Fibroblast of lung (primary cell): ENCODE measurements at regions not wholly inside any gene's neighbourhood (a gene's known extent, or its start where the extent isn't known, plus 50 kb on each side); places are given as distances from the start of the nearest gene placed in this dataset.
"Not testable (repeated sequence)": the region's sequence is repeated elsewhere in the genome, so short reads cannot be mapped to it uniquely, and the experiment has no call there.

Source experiments
- DNase-seq, 2 donors: peaks; one replicate each; pipeline versions ENCODE4 v3.0.0 to v3.0.0-alpha.2; 2010; ENCODE audit warnings: low read depth in 2 of 2
- H2AFZ ChIP-seq: 2 replicates; pipeline ENCODE4 v1.5.1; 2012; ENCODE audit warnings: low read length, control low read depth, inconsistent platforms
- H3K27ac ChIP-seq: 2 replicates; pipeline ENCODE4 v1.5.1; 2011; ENCODE audit warnings: low read length, control low read depth; ENCODE audit not compliant: insufficient read depth
- H3K27me3 ChIP-seq: 2 replicates; pipeline ENCODE4 v1.5.1; 2011; ENCODE audit warnings: mild to moderate bottlenecking, low read length; ENCODE audit not compliant: control insufficient read depth, insufficient read depth
- H3K36me3 ChIP-seq: 2 replicates; pipeline ENCODE4 v1.5.1; 2011; ENCODE audit warnings: low read length; ENCODE audit not compliant: control insufficient read depth, insufficient read depth
- H3K4me1 ChIP-seq: 2 replicates; pipeline ENCODE4 v1.5.1; 2011; ENCODE audit warnings: low read length; ENCODE audit not compliant: control insufficient read depth, insufficient read depth; ENCODE audit errors: extremely low read depth
- H3K4me2 ChIP-seq: 2 replicates; pipeline ENCODE4 v1.5.1; 2011; ENCODE audit warnings: low read length, control low read depth; ENCODE audit not compliant: insufficient read depth; ENCODE audit errors: extremely low read depth
- H3K4me3 ChIP-seq, 4 experiments: fragments of 200-600 bp in 1 of 4; sonication (generic) in 1 of 4; replicated peaks in 1 of 4; 2 replicates each; pipeline ENCODE4 v1.5.1; 2011 to 2016; ENCODE audit warnings: low read length in 4 of 4, low read depth in 3 of 4, mild to moderate bottlenecking in 3 of 4, control low read depth in 2 of 4, inconsistent platforms in 1 of 4, mixed read lengths in 1 of 4; ENCODE audit not compliant: insufficient read depth in 1 of 4; ENCODE audit errors: control extremely low read depth in 1 of 4
- H3K79me2 ChIP-seq: 2 replicates; pipeline ENCODE4 v1.5.1; 2012; ENCODE audit warnings: mild to moderate bottlenecking, low read length, inconsistent platforms; ENCODE audit not compliant: control insufficient read depth, insufficient read depth
- H3K9ac ChIP-seq: 2 replicates; pipeline ENCODE4 v1.5.1; 2011; ENCODE audit warnings: mild to moderate bottlenecking, low read length, control low read depth; ENCODE audit not compliant: insufficient read depth
- H3K9me3 ChIP-seq: 2 replicates; pipeline ENCODE4 v1.5.1; 2012; ENCODE audit warnings: low read depth, low read length; ENCODE audit not compliant: control insufficient read depth, insufficient read depth
- H4K20me1 ChIP-seq: 2 replicates; pipeline ENCODE4 v1.5.1; 2011; ENCODE audit warnings: low read length; ENCODE audit not compliant: control insufficient read depth, insufficient read depth; ENCODE audit errors: extremely low read depth
- EZH2 ChIP-seq: IDR thresholded peaks from 2 replicates; pipeline ENCODE4 v1.5.1; 2012; ENCODE audit warnings: low read length, control low read depth, mild to moderate bottlenecking; ENCODE audit errors: missing control alignments
- TF ChIP-seq, protein P1 (sequence below), 2 donors: IDR thresholded peaks in 1 of 2; conservative IDR thresholded peaks in 1 of 2; 1 replicate in 1 of 2; 2 replicates in 1 of 2; pipeline ENCODE4 v1.5.1; 2011 to 2012; ENCODE audit warnings: low read length in 2 of 2, control low read depth in 1 of 2, inconsistent platforms in 1 of 2, low read depth in 1 of 2, mild to moderate bottlenecking in 1 of 2

DNA sequence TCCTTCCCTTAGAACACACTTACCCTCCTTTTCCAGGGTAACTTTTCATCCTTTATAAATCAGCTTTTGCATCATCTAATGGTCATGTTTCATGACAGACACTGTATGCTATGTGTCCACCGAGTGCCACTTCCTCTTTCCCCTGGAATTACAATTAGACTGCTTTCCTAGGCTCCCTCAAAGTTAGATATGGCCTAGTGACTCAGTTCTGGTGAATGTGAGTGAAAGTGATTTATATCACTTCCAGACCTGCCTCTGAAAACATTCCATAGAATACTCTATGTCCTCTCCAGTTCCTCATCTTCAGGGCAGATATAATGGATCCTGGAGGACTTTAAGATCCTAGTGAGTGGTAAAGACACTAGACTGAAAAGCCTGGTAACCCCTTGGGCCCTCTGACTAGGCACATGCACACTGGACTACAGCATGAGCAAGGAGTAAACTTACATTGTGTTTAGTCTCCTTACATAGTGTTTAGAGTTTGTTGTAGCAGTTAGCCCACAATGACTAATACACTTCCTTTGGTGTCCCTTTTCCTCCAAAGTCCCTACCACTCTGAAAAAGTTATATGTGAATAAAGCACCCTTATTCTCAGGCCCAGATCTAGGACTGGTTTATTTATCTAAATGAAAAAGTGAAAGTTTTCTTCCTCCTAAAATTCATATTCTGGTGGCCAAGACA lies 59.3 kb downstream of the GPR88 start:
- no peaks in the 10 kb centered on the region for H3K27me3 ChIP-seq
- DNase-seq: peak; percentile 65 to 95
- H4K20me1 ChIP-seq: no peaks in the 10 kb centered on the region
- peaks cover 10% of the 10 kb centered on the region for H3K4me1 ChIP-seq
- H3K36me3 ChIP-seq: no peaks in the 10 kb centered on the region
- no peak for TF ChIP-seq EZH2
- TF ChIP-seq, protein P1, sequence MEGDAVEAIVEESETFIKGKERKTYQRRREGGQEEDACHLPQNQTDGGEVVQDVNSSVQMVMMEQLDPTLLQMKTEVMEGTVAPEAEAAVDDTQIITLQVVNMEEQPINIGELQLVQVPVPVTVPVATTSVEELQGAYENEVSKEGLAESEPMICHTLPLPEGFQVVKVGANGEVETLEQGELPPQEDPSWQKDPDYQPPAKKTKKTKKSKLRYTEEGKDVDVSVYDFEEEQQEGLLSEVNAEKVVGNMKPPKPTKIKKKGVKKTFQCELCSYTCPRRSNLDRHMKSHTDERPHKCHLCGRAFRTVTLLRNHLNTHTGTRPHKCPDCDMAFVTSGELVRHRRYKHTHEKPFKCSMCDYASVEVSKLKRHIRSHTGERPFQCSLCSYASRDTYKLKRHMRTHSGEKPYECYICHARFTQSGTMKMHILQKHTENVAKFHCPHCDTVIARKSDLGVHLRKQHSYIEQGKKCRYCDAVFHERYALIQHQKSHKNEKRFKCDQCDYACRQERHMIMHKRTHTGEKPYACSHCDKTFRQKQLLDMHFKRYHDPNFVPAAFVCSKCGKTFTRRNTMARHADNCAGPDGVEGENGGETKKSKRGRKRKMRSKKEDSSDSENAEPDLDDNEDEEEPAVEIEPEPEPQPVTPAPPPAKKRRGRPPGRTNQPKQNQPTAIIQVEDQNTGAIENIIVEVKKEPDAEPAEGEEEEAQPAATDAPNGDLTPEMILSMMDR (conservative IDR thresholded peaks at IDR 0.05 in 1 of 2, IDR thresholded peaks at IDR 0.05 in 1 of 2; ENCODE audit: low read depth in 1 of 2, low read length in 2 of 2): no peak
- no peak overlapping the region for H2AFZ ChIP-seq
- H3K9me3 ChIP-seq: no peaks in the 10 kb centered on the region
- H3K9ac ChIP-seq: no peak overlapping the region
- peak overlapping the region; percentile 48 for H3K27ac ChIP-seq
- H3K4me3 ChIP-seq: no peak overlapping the region
- H3K79me2 ChIP-seq: no peaks in the 10 kb centered on the region
- peak overlapping the region; percentile 2 for H3K4me2 ChIP-seq

DNA sequence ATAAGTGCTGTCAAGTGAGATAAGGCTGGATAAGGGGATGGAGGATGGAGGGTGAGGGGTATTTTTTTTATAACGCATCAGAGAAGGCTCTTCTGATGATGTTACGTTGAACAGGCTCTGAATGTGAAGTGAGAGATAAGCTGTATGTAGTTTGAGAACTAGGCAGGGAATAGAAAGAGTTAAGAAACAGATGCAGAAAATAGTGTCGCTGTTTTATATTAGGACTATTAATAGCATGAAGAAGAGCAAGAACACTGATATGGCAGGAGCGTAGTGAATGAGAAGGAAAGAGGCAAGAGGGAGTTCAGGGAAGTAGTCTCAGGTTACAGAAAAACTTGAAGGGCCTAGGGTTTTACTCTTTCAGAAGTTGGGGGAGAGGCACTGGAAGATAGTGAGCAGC lies 59.8 kb downstream of the GPR88 start:
- H3K79me2 ChIP-seq: no peaks in the 10 kb centered on the region
- DNase-seq: peak in 1 of 2 donors; percentile 18
- H3K4me2 ChIP-seq: peak overlapping the region; percentile 35
- no peak overlapping the region for H3K9ac ChIP-seq
- no peaks in the 10 kb centered on the region for H4K20me1 ChIP-seq
- TF ChIP-seq, protein P1 (conservative IDR thresholded peaks at IDR 0.05 in 1 of 2, IDR thresholded peaks at IDR 0.05 in 1 of 2; ENCODE audit: low read depth in 1 of 2, low read length in 2 of 2): no peak
- no peak for TF ChIP-seq EZH2
- no peak overlapping the region for H3K4me3 ChIP-seq
- peaks cover 10% of the 10 kb centered on the region for H3K4me1 ChIP-seq
- H3K36me3 ChIP-seq: no peaks in the 10 kb centered on the region
- no peaks in the 10 kb centered on the region for H3K9me3 ChIP-seq
- H3K27ac ChIP-seq: peak overlapping the region; percentile 48
- no peaks in the 10 kb centered on the region for H3K27me3 ChIP-seq
- H2AFZ ChIP-seq: no peak overlapping the region

DNA sequence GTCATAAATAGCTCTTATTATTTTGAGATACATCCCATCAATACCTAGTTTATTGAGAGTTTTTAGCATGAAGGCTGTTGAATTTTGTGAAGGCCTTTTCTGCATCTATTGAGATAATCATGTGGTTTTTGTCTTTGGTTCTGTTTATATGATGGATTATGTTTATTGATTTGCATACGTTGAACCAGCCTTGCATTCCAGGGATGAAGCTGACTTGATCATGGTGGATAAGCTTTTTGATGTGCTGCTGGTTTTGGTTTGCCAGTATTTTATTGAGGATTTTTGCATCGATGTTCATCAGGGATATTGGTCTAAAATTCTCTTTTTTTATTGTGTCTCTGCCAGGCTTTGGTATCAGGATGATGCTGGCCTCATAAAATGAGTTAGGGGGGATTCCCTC lies 62.4 kb downstream of the GPR88 start:
- not testable (repeated sequence) for DNase-seq, H4K20me1 ChIP-seq, H3K27ac ChIP-seq, H2AFZ ChIP-seq, H3K9ac ChIP-seq, H3K27me3 ChIP-seq, H3K9me3 ChIP-seq, H3K4me3 ChIP-seq, H3K4me1 ChIP-seq, H3K36me3 ChIP-seq, H3K4me2 ChIP-seq, H3K79me2 ChIP-seq

DNA sequence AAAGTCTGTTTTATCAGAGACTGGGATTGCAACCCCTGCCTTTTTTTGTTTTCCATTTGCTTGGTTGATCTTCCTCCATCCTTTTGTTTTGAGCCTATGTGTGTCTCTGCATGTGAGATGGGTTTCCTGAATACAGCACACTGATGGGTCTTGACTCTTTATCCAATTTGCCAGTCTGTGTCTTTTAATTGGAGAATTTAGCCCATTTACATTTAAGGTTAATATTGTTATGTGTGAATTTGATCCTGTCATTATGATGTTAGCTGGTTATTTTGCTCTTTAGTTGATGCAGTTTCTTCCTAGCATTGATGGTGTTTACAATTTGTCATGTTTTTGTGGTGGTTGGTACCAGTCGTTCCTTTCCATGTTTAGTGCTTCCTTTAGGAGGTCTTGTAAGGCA lies 64.1 kb downstream of the GPR88 start:
- not testable (repeated sequence) for DNase-seq, H3K27ac ChIP-seq, H3K36me3 ChIP-seq, H3K4me2 ChIP-seq, H3K79me2 ChIP-seq, H2AFZ ChIP-seq, H4K20me1 ChIP-seq, H3K9me3 ChIP-seq, H3K4me3 ChIP-seq, H3K9ac ChIP-seq, H3K4me1 ChIP-seq, H3K27me3 ChIP-seq
